B cell (primary cell): ENCODE measurements at regions not wholly inside any gene's neighbourhood (a gene's known extent, or its start where the extent isn't known, plus 50 kb on each side); places are given as distances from the start of the nearest gene placed in this dataset.

Experiments
- ATAC-seq: fragments of 200-7000 bp; cut with Tn5 transposase; one replicate; pipeline ENCODE4 v1.10.0; 2021; ENCODE audit warnings: low read depth, mild to moderate bottlenecking, moderate number of reproducible peaks, moderate library complexity
- CTCF ChIA-PET: fragments of 350-600 bp; sonication (Branson Sonifier 250); formaldehyde crosslinking; loops from one replicate; lab custom pipeline; 2021; ENCODE audit warnings: antibody characterized with exemption, inconsistent platforms; lab: Charles Lee
- POLR2A ChIA-PET: fragments of 350-600 bp; sonication (Branson Sonifier 250); formaldehyde crosslinking; loops from one replicate; lab custom pipeline; 2021; ENCODE audit warnings: antibody characterized with exemption; lab: Charles Lee
- DNase-seq: peaks from one replicate; pipeline ENCODE4 v3.0.0; 2013
- H2AFZ ChIP-seq: 2 replicates; pipeline ENCODE4 v1.6.1; 2012; ENCODE audit warnings: mild to moderate bottlenecking, low read depth, low read length; ENCODE audit not compliant: insufficient read depth, poor library complexity, severe bottlenecking
- H3K27ac ChIP-seq, 2 donors: 1 replicate in 1 of 2; 2 replicates in 1 of 2; pipeline ENCODE4 v1.5.1; 2012 to 2013; ENCODE audit warnings: low read length in 2 of 2, mild to moderate bottlenecking in 2 of 2, moderate library complexity in 1 of 2
- H3K27me3 ChIP-seq, 4 experiments: fragments of 200-600 bp in 1 of 4; sonication (generic) in 1 of 4; replicated peaks in 1 of 4; 1 replicate in 2 of 4; 2 replicates in 2 of 4; pipeline versions ENCODE4 v1.6.1 to v1.7.0; 2013 to 2016; ENCODE audit warnings: low read length in 3 of 4, mild to moderate bottlenecking in 2 of 4, mixed read lengths in 1 of 4, moderate library complexity in 1 of 4; ENCODE audit not compliant: insufficient read depth in 4 of 4, control insufficient read depth in 3 of 4; ENCODE audit errors: control extremely low read depth in 1 of 4
- H3K36me3 ChIP-seq, 2 experiments: replicated peaks in 1 of 2; 1 replicate in 1 of 2; 2 replicates in 1 of 2; pipeline versions ENCODE4 v1.6.1 to v1.7.1; 2013; ENCODE audit warnings: low read length in 1 of 2; ENCODE audit not compliant: insufficient read depth in 2 of 2, control insufficient read depth in 1 of 2; ENCODE audit errors: control extremely low read depth in 1 of 2, extremely low read depth in 1 of 2
- H3K4me1 ChIP-seq, 2 donors: fragments of 200-600 bp in 1 of 2; sonication (generic) in 1 of 2; 1 replicate in 1 of 2; 2 replicates in 1 of 2; pipeline versions ENCODE4 v1.5.1 to v1.6.1; 2013 to 2017; ENCODE audit warnings: low read length in 2 of 2; ENCODE audit not compliant: control insufficient read depth in 2 of 2, insufficient read depth in 2 of 2
- H3K4me2 ChIP-seq: replicated peaks from 2 replicates; pipeline ENCODE3; 2012; ENCODE audit warnings: mild to moderate bottlenecking, low read depth, low read length; ENCODE audit not compliant: poor library complexity, severe bottlenecking
- H3K4me3 ChIP-seq, 5 experiments: fragments of 200-600 bp in 1 of 5; sonication (generic) in 1 of 5; 1 replicate in 3 of 5; 2 replicates in 2 of 5; pipeline versions ENCODE4 v1.5.1 to v1.7.0; 2011 to 2016; ENCODE audit warnings: low read length in 4 of 5, mild to moderate bottlenecking in 4 of 5, low read depth in 2 of 5, control low read depth in 1 of 5, moderate library complexity in 1 of 5; ENCODE audit not compliant: insufficient read depth in 1 of 5; ENCODE audit errors: control extremely low read depth in 1 of 5, extremely low read depth in 1 of 5
- H3K79me2 ChIP-seq: fragments of 200-600 bp; sonication (generic); one replicate; pipeline ENCODE4 v1.6.0; 2016; ENCODE audit warnings: low read length; ENCODE audit not compliant: control insufficient read depth, insufficient read depth
- H3K9ac ChIP-seq: fragments of 200-600 bp; sonication (generic); 2 replicates; pipeline ENCODE4 v1.6.1; 2017; ENCODE audit warnings: mild to moderate bottlenecking, low read length, moderate library complexity
- H3K9me3 ChIP-seq, 3 donors: one replicate each; pipeline versions ENCODE4 v1.6.1 to v1.7.1; 2013; ENCODE audit warnings: low read length in 2 of 3; ENCODE audit not compliant: control insufficient read depth in 2 of 3, insufficient read depth in 1 of 3; ENCODE audit errors: control extremely low read depth in 1 of 3
- H4K20me1 ChIP-seq: 2 replicates; pipeline ENCODE4 v1.6.0; 2012; ENCODE audit warnings: mild to moderate bottlenecking, low read length; ENCODE audit not compliant: insufficient read depth, control insufficient read depth, poor library complexity, severe bottlenecking
- H3K27ac Mint-ChIP-seq: one replicate; pipeline ENCODE4 v1.8.0; 2021; ENCODE audit warnings: mixed read lengths
- H3K27me3 Mint-ChIP-seq: one replicate; pipeline ENCODE4 v1.8.0; 2021; ENCODE audit warnings: mixed read lengths
- H3K4me1 Mint-ChIP-seq: one replicate; pipeline ENCODE4 v1.8.0; 2021; ENCODE audit warnings: mixed read lengths
- H3K4me3 Mint-ChIP-seq: one replicate; pipeline ENCODE4 v1.8.0; 2021; ENCODE audit warnings: mixed read lengths
- H3K9me3 Mint-ChIP-seq: one replicate; pipeline ENCODE4 v1.8.0; 2022; ENCODE audit warnings: mixed read lengths; ENCODE audit not compliant: insufficient read depth
- CTCF ChIP-seq: fragments of 200-600 bp; IDR thresholded peaks from one replicate; pipeline ENCODE4 v1.8.0; 2022; ENCODE audit warnings: antibody characterized with exemption, mild to moderate bottlenecking
- EZH2 ChIP-seq: IDR thresholded peaks from 2 replicates; pipeline ENCODE4 v1.6.1; 2012; ENCODE audit warnings: borderline replicate concordance, low read depth, mild to moderate bottlenecking, moderate library complexity, low read length; ENCODE audit not compliant: insufficient read depth, poor library complexity, severe bottlenecking
- WGBS: methylation state at CpG from one replicate; pipeline ENCODE4 v1.1.5; 2013; ENCODE audit warnings: missing lambda C conversion rate; ENCODE audit not compliant: insufficient coverage; 5-methylcytosine and 5-hydroxymethylcytosine counted together
- intact Hi-C: fragments of 100-400 bp; cut with micrococcal nuclease; formaldehyde crosslinking; loops from one replicate; pipeline ENCODE4 v1.10.0; 2022

- POLR2A ChIA-PET: no interaction called here
- no peak overlapping the region for H2AFZ ChIP-seq
- Mint-ChIP-seq H3K4me1 (no peaks in the 10 kb centered on the region), H3K27me3 (peaks cover 2% of the 10 kb centered on the region), H3K4me3 (no peak overlapping the region), H3K9me3 (peaks cover 5% of the 10 kb centered on the region), H3K27ac (no peak overlapping the region)
- H3K79me2 ChIP-seq: no peaks in the 10 kb centered on the region
- H3K4me1 ChIP-seq: no peaks in the 10 kb centered on the region
- DNase-seq: no peak
- H3K27me3 ChIP-seq: no peaks in the 10 kb centered on the region
- CTCF ChIA-PET: interaction anchor here (1.3 kb wide), 1 partner anchor 10 kb away, joined by 4 read pairs; no protein-coding TSS in a partner anchor
- no peak overlapping the region for H3K4me3 ChIP-seq
- H3K9ac ChIP-seq: no peak overlapping the region
- no peaks in the 10 kb centered on the region for H3K9me3 ChIP-seq
- no peak for TF ChIP-seq CTCF
- TF ChIP-seq EZH2: no peak
- no peaks in the 10 kb centered on the region for H3K36me3 ChIP-seq
- no peak overlapping the region for H3K27ac ChIP-seq
- H3K4me2 ChIP-seq: no peak overlapping the region
- H4K20me1 ChIP-seq: no peaks in the 10 kb centered on the region
- intact Hi-C loops: no loop called here
- ATAC-seq: no peak
Observed at GRCh38 chr1:219020846-219021245, 152.8 kb upstream of the LYPLAL1 start.

GRCh38 chr1:219027146-219027673 is 146.5 kb upstream of the LYPLAL1 start:
- H2AFZ ChIP-seq: no peak overlapping the region
- no peak overlapping the region for H3K27ac ChIP-seq
- H3K9me3 ChIP-seq: no peaks in the 10 kb centered on the region
- no peak for ATAC-seq
- no peaks in the 10 kb centered on the region for H3K4me1 ChIP-seq
- H4K20me1 ChIP-seq: no peaks in the 10 kb centered on the region
- no peaks in the 10 kb centered on the region for H3K36me3 ChIP-seq
- no peak for DNase-seq
- peaks cover 2% of the 10 kb centered on the region for H3K27me3 Mint-ChIP-seq
- ChIA-PET POLR2A (no interaction called here), CTCF (no interaction called here)
- no peak overlapping the region for H3K9ac ChIP-seq
- H3K4me3 ChIP-seq: no peak overlapping the region
- H3K79me2 ChIP-seq: no peaks in the 10 kb centered on the region
- TF ChIP-seq CTCF: no peak
- TF ChIP-seq EZH2: no peak
- no peak overlapping the region for H3K4me3 Mint-ChIP-seq
- H3K9me3 Mint-ChIP-seq: peaks cover 3% of the 10 kb centered on the region
- H3K4me1 Mint-ChIP-seq: no peaks in the 10 kb centered on the region
- H3K4me2 ChIP-seq: no peak overlapping the region
- 100% methylated on average over 3 of the region's 4 CpGs for WGBS
- H3K27ac Mint-ChIP-seq: no peak overlapping the region
- intact Hi-C loops: no loop called here
- no peaks in the 10 kb centered on the region for H3K27me3 ChIP-seq
